GM21619 (cell line): ENCODE measurements at regions not wholly inside any gene's neighbourhood (a gene's known extent, or its start where the extent isn't known, plus 50 kb on each side); places are given as distances from the start of the nearest gene placed in this dataset.
A peak's percentile ranks its signal among the peaks of the same experiment; 100 is the strongest.
"Not testable (repeated sequence)": the region's sequence is repeated elsewhere in the genome, so short reads cannot be mapped to it uniquely, and the experiment has no call there.

Source experiments
- ATAC-seq: cut with Tn5 transposase; IDR thresholded peaks from one replicate; pipeline ENCODE4 v1.9.1; 2021; ENCODE audit not compliant: unreplicated experiment

DNA sequence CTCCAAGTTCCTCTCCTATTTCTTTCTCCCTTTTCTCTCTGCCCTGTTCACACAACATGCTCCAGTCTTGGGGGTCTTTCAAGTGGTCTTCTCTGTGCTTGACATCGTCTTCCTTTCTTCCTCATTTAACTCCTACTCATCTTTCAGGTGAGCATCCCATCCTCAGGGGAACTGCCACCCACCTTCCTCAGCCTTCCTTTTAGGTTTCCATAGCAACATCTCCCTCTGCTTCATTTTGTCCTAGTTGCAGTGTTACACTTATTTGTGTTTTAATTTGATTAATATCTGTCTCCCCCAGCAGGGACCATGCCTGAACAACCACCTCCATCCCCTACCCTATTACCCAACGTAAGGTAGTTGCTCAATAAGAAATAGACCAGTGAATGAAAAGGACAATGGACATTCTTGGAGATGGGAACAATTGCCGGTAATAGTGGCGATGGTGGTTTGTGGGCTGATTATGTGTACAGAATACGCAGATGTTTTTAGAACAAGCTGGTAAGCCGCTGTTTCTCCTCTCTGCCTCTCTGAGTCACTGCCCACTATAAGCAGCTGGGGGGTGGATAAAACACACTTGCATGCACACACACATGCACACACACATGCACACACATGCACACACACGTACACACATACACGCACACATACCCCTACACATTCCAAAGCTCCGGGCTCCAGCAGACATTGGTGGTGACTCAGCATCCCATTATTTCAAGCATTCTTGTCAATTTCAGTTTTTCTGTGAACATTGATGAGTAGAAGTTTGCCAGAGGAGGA is 251.6 kb downstream of the GATA3 start:
- ATAC-seq, result no peak

DNA sequence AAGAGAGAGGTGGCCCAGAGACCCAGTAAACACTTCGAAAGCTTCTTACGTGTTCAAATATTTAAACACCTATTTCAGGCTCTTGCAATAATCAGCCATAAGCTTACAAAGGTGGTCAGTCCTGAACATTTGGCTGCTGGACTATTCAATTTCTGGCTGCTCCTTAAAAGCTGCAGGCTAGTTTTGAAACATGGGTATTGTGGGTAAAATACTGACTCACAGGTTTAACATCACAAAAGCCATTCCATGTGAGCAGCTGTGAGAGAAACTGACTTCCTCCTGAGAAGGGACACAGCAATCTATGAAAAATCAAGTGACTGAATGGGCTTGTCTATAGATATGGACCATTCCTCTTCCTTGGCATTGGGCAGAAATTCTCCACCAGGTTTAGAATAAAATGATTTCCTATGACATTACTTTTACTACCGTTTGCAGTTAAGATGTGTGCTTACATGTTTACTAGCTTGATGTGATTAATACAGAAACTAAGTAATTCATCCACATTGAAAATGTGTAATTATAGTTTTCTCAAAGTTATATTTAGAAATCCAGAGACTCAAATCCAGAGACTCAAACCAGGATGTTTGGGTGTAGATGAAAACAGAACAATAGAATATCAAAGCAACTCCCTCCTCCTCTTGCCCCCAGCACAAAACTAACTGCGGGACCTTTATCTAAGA is 252.3 kb downstream of the GATA3 start:
- ATAC-seq, result no peak

DNA sequence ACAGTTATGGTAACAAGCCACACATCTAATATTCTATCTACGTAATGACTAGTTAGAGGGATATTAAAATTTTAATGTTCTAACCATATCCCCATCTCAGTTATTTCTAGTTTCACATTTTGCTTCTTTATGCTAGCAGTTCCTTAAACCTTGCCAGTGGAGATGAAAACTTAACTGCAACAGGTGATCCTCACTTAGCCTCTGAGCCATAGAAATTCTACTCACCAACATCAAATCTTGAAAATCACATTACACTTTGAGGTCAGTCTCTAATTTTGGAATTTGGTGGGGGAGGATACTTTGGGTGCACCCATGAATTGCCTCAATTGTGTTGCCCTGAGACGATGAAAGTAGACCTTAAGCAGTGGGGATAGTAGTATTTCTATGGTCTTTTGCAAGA is 256.4 kb downstream of the GATA3 start:
- ATAC-seq, result no peak

DNA sequence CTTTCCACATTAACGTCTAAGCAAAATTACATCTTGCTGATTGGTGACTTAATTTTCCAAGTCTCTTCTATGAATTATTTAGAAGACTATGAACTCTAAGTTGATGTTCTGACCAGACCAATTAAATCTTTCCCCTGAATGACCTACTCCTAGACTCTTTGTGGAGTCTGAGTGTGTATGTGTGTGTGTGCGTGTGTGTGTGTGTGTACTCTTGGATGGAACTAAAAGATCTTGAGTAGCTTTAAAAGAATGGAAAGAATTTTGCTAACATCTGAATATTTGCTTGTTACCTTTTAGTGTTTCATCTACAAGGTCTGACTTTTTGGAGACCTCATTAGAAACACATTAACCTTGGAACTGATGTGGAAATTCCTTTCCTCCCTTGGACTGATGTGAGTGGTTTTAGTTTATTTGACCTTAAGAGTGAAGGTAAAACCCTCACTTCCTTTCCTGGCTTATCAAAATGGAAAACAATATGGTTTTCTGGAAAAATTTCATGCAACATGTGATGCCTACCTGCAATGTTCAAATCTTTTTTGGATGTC is 257.1 kb downstream of the GATA3 start:
- ATAC-seq, result no peak

DNA sequence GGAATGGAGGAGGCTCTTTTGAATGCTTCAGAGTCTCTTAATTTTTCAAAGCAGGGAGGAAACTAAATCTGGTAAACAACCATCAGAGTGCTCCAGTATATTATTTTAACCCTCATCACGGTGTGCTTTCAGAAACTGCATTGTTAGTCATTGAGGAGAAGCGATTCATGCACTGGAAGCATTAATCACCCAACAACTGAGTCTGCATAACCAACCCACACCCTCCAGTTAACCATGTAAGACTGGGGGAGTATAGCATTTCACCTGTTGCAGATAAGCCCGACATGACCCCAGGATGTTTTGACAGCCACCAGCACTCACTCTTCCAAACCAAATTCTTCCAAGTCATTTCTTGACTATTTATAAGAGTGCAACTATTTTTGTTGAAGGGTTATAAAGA is 257.6 kb downstream of the GATA3 start:
- ATAC-seq, result no peak

DNA sequence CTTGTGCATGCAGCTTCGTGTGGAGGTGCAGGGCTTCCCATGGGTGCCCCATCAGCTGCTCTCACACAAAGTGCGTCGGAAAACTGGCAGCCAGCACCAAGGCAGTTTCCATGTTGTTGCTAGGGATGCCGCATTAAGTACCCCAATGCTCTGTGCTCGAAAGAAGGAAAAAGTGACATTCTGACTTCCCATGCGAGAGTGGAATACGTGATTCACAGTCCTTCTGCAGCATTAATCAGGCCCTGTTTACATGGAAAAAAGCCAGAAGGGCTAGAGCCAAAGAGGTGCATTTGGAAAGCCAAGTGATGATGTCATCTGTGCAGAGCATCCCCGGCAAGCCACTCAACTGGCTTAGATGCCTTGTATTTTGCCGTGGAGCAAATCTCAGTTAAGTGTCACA is 258.3 kb downstream of the GATA3 start:
- ATAC-seq, result no peak

DNA sequence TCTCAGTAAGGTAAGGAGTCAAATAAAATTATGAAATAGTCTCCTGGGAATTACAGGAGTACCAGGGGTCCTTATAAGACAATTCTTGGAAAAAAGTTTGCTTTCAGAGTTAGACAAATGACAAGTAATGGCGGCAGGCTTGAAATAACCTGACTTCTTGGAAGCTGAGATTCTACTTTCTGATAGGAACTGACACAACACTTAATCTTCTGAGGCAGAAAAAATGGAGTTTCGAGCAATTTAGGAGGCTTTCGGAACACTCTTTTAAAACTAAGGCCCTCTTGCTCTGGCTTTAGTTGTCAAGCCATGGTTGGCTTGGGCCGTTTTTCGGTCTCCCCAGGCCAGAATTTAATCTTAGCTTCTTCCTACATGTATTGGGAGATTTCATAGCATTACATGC is 260.0 kb downstream of the GATA3 start:
- no peak for ATAC-seq

DNA sequence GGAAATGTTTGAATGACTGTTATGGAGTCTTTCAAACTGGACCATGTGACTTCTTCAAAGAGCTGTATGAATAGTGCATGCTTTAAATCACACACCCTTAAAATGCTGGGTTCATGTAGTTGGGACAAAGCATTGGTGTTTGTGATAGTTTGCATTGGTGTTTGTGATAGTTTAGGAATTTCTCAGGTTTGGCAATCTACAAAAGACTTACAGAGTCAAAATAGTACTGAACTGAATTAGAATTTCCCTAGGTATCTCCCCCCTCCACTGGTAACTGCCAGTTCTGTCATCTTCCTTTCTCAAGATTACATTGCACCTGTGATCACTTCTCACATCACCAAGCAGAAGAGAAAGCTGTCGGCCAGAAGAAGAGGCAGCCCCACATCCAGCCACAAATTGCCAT is 261.1 kb downstream of the GATA3 start:
- no peak for ATAC-seq

DNA sequence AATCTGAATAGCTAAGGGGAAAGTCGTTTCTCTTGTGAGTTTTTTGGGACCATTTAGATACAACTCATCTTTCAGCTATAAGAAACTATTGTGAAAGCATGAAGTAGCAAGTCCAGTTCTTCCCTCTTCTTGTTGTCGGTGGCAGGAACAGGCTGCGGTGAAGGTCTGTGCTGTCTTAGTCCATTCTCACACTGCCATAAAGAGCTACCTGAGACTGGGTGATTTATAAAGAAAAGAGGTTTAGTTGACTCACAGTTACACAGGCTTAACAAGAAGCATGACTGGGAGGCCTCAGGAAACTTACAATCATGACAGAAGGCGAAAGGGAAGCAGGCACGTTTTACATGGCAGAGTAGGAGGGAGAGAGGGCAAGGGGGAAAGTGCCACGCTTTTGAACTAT is 261.8 kb downstream of the GATA3 start:
- ATAC-seq, result no peak

DNA sequence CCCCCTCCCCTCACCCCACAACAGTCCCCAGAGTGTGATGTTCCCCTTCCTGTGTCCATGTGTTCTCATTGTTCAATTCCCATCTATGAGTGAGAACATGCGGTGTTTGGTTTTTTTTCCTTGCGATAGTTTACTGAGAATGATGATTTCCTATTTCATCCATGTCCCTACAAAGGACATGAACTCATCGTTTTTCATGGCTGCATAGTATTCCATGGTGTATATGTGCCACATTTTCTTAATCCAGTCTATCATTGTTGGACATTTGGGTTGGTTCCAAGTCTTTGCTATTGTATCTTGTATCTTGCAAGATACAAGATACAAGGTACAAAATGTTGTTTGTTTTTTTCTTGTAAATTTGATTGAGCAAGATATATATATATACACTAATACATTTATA is 263.9 kb downstream of the GATA3 start:
- ATAC-seq, result not testable (repeated sequence)

DNA sequence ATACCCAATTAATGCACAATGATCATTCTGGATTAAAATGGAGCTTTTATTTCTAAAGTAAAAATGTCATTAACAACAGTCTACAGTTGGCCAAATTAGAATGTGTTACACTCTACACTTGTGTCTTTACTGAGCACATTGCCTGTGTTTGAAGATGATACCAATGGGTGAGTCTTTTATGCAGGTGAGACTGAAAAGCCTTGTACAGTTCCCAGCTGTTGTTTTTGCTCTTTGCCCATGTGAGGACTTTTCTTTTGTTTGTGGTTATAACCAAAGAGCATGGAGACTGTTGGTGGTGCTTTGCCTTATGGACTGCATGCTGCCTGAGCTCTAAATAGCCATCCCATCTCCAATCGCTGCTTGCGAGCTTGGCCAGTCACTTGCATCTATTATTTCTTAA is 264.5 kb downstream of the GATA3 start:
- ATAC-seq, result no peak

DNA sequence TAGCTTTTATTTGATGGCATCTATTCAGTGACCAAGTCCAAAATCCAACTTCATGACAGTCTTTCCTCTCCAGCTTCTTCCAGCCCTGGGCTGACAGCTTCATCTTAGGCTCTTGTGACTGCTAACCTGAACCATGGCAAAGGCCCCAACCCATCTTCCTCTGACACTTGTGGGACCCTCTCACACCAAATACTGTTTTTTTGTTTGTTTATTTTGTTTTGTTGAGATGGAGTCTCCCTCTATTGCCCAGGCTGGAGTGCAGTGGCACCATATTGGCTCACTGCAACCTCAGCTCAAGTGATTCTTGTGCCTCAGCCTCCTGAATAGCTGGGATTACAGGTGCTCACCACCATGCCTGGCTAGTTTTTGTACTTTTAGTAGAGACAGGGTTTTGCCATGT is 265.2 kb downstream of the GATA3 start:
- no peak for ATAC-seq

DNA sequence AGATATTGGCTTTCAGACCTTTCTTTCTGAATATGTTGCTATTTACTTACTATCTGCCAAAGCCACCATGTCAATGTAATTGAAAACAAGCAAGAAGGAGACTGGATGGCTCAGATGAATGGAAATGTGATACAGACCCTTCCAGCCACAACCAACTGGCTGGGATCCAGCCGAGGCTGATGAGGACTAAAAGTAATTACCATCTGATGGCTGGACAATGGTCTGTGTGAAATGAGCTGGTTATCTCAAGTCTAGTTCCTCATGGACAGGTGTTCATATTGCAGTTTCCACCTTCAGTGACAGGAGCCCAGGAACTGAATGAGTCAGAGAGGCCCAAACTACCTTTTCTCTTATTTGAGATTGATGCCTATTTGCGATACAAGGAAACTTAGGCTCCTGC is 267.5 kb downstream of the GATA3 start:
- ATAC-seq, result no peak

DNA sequence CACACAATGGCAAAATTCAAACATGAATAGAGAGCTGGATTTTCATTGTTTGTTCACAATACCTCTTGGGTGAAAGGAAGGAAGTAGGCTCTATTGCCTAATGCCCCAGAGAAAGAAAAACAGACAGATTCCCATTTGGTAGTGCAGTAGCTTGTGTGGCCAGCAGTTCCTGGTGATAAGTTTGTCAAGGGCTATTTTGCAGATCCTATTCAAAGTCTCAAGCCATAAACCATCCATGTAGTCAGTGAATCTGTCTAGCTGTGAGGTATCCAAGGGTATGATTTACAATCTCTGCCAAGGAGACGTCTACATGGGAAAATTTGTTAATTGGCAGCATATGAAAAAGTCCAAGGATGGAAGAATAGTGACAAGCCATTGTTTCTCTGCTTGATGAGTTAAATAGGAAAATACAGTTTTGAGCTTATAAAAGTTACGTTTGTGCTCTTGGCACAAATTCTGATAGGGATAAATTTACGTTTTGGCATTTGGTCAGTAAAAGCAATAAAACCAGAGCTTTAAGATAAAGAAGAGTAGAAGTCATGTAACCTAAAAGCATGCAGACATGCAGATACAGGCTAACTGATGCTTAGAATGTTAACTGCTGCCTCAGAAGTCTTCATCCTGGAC is 269.1 kb downstream of the GATA3 start:
- ATAC-seq, result no peak

DNA sequence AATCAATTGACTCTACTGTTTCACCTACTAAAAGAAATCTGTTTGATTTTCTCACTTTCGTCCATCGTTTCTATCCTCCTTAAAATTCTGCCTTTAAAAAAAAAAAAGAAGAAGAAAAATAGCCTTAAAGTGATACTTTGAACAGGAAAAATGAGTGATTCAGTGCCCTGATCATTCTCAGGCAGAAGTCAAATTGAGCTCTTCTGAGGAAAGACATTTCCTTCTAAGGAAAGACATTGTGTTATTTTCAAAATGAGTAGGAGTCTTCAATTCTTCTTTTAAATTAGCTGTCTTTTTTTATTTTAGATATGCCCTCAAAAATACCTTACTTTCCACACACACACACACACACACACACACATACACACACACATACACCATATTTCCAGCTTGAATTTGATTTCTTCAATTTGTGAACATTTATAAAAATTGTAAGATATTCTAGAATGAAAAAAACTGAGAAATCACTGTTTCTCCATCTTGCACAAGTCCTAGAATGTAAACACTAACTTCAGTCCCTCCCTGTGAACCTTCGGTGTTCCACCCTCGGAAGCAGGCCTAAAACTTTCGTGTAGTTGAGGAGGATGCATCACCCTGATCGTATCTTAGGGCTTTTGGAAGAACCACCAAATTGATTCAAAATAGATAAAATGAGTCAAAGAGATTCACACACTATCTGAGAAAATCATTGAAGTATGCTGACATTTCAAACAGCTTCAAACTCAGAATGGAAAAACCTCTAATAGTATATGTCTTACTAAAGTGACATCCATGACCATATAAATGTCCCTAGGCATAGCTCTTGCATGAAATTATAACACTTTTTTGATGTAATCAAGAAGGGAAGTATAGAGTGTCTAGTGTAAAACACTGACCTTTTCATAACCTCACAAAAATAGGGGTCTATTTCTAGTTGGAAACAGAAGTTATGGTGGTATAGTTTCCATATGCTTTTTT is 270.8 kb downstream of the GATA3 start:
- ATAC-seq, result no peak

DNA sequence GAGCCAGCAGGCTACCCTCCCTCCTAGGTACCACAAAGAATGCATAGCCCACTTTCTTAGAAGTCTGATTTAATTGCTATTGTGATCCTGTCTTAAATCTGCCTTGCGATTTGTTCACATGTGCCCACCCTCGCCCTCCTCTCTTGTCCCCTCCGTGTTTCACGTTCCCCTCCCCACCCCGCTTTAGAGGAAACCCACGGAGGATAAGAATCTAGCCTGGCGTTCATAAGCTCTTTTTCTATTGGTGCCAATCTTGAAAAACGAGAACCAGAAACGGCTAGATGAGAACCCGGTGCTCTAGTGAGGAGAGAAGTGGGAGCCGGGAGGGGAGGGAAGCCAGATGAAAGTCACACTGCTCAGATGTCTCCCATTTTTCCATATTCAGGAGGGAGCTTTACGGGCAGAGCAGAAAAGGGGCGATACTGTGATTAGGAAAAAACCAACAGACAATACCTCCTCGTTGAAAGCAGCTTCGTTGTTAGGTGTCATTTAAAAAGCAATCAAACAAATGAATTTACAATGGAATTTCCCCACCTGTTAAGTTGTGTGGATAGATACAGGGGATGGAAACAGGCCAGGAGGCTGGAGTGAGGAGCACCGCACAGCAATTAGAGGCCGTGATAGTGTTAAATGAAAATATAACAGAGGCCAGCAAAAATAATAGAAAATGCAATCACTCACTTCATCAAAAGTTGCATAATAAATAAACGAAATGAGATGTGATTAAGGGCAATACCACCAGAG is 272.1 kb downstream of the GATA3 start:
- ATAC-seq, result no peak

DNA sequence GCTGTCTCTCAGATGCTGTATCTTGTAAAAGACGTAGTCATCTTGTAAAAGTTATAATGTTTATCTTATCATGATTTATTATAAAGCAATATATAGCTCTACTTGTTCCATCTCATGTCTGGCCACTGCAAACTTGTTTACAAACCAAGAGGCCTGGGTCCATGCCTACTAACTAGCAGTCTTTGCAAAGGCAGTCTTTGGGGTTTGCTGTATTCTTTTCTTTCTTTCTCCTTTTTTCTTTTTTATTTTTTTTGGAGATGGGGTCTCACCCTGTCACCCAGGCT is 272.6 kb downstream of the GATA3 start:
- ATAC-seq, result no peak

DNA sequence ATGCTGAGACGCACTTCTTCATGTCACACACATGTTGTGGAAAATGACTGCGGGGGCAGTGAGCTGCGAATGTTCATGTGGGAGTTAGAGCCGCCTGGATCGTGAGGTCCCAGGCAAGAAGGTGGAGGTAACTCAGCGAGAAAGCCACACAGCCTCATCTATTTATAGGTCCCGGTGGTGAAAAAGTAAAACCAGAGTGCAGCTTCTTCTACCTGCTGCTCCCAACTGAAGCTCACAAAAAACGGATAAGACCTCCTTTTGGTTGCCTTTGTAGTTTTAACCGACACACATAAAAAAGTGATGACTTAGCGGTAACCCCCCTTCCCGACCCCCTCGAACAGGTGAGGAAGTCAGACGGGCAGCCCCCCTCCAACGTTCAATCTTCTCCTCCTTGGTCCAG is 276.9 kb downstream of the GATA3 start:
- no peak for ATAC-seq

DNA sequence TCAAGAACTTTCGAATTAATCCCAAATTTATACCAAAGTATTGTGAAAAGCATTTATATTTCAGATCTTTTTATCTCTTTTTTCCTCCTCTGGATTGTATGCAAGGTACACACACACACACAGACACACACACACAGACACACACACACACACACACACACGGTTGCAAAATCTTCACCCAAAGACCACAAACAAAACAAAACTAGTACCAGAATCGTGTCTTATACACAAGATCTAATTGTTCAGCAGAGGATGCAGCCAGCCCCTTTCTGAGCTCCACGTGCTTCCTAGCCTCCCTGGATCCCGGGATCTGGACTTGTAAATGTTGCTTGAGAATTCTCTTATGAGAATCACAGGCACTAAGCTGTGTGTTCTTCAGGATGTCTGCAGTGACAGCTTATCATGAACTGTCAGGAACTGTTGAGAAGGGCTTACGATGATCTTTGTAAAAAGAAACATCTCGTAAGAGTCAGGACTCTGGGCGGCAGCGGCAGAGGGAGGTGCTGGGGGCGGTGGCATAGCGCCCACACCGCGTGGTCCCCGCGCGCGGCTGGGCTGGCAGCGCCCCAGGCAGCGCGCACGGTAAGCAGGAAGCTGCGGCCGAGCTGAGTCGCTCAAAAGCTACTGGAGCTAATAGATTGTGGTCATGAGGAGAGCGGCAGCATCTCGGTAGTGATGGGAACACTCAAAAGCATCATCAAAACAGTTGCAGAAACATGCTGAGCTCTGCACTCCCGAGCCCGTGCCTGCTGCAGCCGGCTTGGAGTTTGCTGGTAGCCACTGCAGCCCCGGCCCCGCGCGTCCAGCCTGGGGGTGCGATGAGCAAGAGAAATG is 277.6 kb downstream of the GATA3 start:
- ATAC-seq, result peak; percentile 92

DNA sequence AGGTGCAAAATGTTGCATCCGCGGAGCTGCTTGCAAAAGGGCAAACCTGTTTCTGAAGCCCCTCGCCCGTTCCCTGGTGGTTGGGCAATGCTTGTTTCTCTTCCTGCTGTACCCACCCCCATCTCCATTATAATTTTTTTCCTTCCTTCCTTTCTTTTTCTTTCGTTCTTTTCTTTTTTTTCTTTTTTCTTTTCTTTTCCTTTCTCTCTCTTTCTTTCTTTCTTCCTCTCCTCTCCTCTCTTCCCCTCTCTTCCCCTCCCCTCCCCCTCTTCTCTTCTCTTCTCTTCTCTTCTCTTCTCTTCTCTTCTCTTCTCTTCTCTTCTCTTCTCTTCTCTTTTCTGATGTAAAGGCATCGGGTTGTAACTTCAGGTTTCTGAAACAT is 278.2 kb downstream of the GATA3 start:
- ATAC-seq, result no peak
